ENCODE measurements at regions not wholly inside any gene's neighbourhood (a gene's known extent, or its start where the extent isn't known, plus 50 kb on each side); places are given as distances from the start of the nearest gene placed in this dataset.
"Not testable (repeated sequence)": the region's sequence is repeated elsewhere in the genome, so short reads cannot be mapped to it uniquely, and the experiment has no call there.

- peak in 2 of 3 donors; percentile 9 to 50 for DNase-seq (ENCODE audit: low read depth in 2 of 3, low spot score in 2 of 3)
Measured at GRCh38 chr7:32691965-32692815, 196.9 kb downstream of the AVL9 start.

- DNase-seq (ENCODE audit: low read depth in 2 of 3, low spot score in 2 of 3), result not testable (repeated sequence)
Measured at GRCh38 chr7:32688092-32688491, 192.8 kb downstream of the AVL9 start.

- DNase-seq (ENCODE audit: low read depth in 2 of 3, low spot score in 2 of 3), result no peak
Measured at GRCh38 chr7:32681174-32681518, 185.9 kb downstream of the AVL9 start.

GRCh38 chr7:32680259-32681173 lies 185.2 kb downstream of the AVL9 start:
- DNase-seq (ENCODE audit: low read depth in 2 of 3, low spot score in 2 of 3), result no peak

GRCh38 chr7:32679192-32679591 lies 183.9 kb downstream of the AVL9 start:
- no peak for DNase-seq (ENCODE audit: low read depth in 2 of 3, low spot score in 2 of 3)

GRCh38 chr7:32677593-32677992 lies 182.3 kb downstream of the AVL9 start:
- no peak for DNase-seq (ENCODE audit: low read depth in 2 of 3, low spot score in 2 of 3)

- DNase-seq (ENCODE audit: low read depth in 2 of 3, low spot score in 2 of 3), result no peak
Measured at GRCh38 chr7:32676249-32676941, 181.1 kb downstream of the AVL9 start.

- no peak for DNase-seq (ENCODE audit: low read depth in 2 of 3, low spot score in 2 of 3)
Measured at GRCh38 chr7:32673275-32673983, 178.1 kb downstream of the AVL9 start.

GRCh38 chr7:32670110-32671025 lies 175.1 kb downstream of the AVL9 start:
- DNase-seq (ENCODE audit: low read depth in 2 of 3, low spot score in 2 of 3), result no peak

GRCh38 chr7:32669173-32669870 lies 174.0 kb downstream of the AVL9 start:
- not testable (repeated sequence) for DNase-seq (ENCODE audit: low read depth in 2 of 3, low spot score in 2 of 3)

GRCh38 chr7:32668387-32669097 lies 173.3 kb downstream of the AVL9 start:
- DNase-seq (ENCODE audit: low read depth in 2 of 3, low spot score in 2 of 3), result not testable (repeated sequence)

GRCh38 chr7:32667586-32667985 lies 172.3 kb downstream of the AVL9 start:
- not testable (repeated sequence) for DNase-seq (ENCODE audit: low read depth in 2 of 3, low spot score in 2 of 3)

- not testable (repeated sequence) for DNase-seq (ENCODE audit: low read depth in 2 of 3, low spot score in 2 of 3)
Measured at GRCh38 chr7:32663805-32664211, 168.5 kb downstream of the AVL9 start.

GRCh38 chr7:32662509-32662908 lies 167.2 kb downstream of the AVL9 start:
- peak in 1 of 3 donors; percentile 1 for DNase-seq (ENCODE audit: low read depth in 2 of 3, low spot score in 2 of 3)

GRCh38 chr7:32661929-32662328 lies 166.6 kb downstream of the AVL9 start:
- DNase-seq (ENCODE audit: low read depth in 2 of 3, low spot score in 2 of 3), result no peak

GRCh38 chr7:32661501-32661900 lies 166.2 kb downstream of the AVL9 start:
- no peak for DNase-seq (ENCODE audit: low read depth in 2 of 3, low spot score in 2 of 3)

- DNase-seq (ENCODE audit: low read depth in 2 of 3, low spot score in 2 of 3), result no peak
Measured at GRCh38 chr7:32660936-32661335, 165.6 kb downstream of the AVL9 start.

GRCh38 chr7:32659853-32660252 lies 164.6 kb downstream of the AVL9 start:
- no peak for DNase-seq (ENCODE audit: low read depth in 2 of 3, low spot score in 2 of 3)
